Esophagus muscularis mucosa (tissue), 4 donors: ENCODE measurements at regions not wholly inside any gene's neighbourhood (a gene's known extent, or its start where the extent isn't known, plus 50 kb on each side); places are given as distances from the start of the nearest gene placed in this dataset.

Experiments used
- DNase-seq: peaks from one replicate; pipeline ENCODE4 v3.0.0-alpha.2; 2017; ENCODE audit errors: extremely low spot score
- H3K27ac ChIP-seq, 4 donors: fragments of 200-600 bp; sonication (generic); replicated peaks in 1 of 4; 1 replicate in 3 of 4; 2 replicates in 1 of 4; pipeline ENCODE4 v1.5.1; 2016 to 2019; ENCODE audit warnings: mild to moderate bottlenecking in 1 of 4
- H3K27me3 ChIP-seq, 4 donors: fragments of 200-600 bp; sonication (generic); one replicate each; pipeline versions ENCODE4 v1.5.1 to v1.6.0; 2016 to 2019
- H3K36me3 ChIP-seq, 4 donors: fragments of 200-600 bp; sonication (generic); one replicate each; pipeline ENCODE4 v1.5.1; 2016 to 2019
- H3K4me1 ChIP-seq, 4 donors: fragments of 200-600 bp; sonication (generic); one replicate each; pipeline ENCODE4 v1.5.1; 2016 to 2019
- H3K4me3 ChIP-seq, 4 donors: fragments of 200-600 bp; sonication (generic); 1 replicate in 2 of 4; 2 replicates in 2 of 4; pipeline ENCODE4 v1.5.1; 2016 to 2019; ENCODE audit warnings: mild to moderate bottlenecking in 4 of 4, moderate library complexity in 1 of 4
- H3K9me3 ChIP-seq, 4 donors: fragments of 200-600 bp; sonication (generic); 1 replicate in 3 of 4; 2 replicates in 1 of 4; pipeline ENCODE4 v1.5.1; 2016 to 2019
- CTCF ChIP-seq, 3 experiments: fragments of 200-600 bp in 2 of 3; fragments of 450-650 bp in 1 of 3; sonication (generic) in 2 of 3; IDR thresholded peaks; one replicate each; pipeline ENCODE4 v1.5.1; 2017 to 2019; ENCODE audit warnings: antibody characterized with exemption in 3 of 3, mild to moderate bottlenecking in 2 of 3, moderate library complexity in 1 of 3
- EP300 ChIP-seq: sonication (generic); formaldehyde crosslinking; IDR thresholded peaks from one replicate; pipeline ENCODE4 v1.6.1; 2017; ENCODE audit warnings: antibody characterized with exemption
- POLR2A ChIP-seq: fragments of 450-650 bp; IDR thresholded peaks from one replicate; pipeline ENCODE4 v1.6.1; 2017; ENCODE audit warnings: antibody characterized with exemption, moderate library complexity, mild to moderate bottlenecking, low read depth
- POLR2AphosphoS5 ChIP-seq, 2 donors: sonication (generic); formaldehyde crosslinking; IDR thresholded peaks; one replicate each; pipeline ENCODE4 v1.6.1; 2017; ENCODE audit warnings: antibody characterized with exemption in 2 of 2
- WGBS: methylation state at CpG from one replicate; pipeline ENCODE4 v1.1.5; 2018; 5-methylcytosine and 5-hydroxymethylcytosine counted together
- intact Hi-C: fragments of 100-400 bp; cut with DNase I; formaldehyde crosslinking; loops from one replicate; pipeline ENCODE4 v1.15.1; 2023

- Histone ChIP-seq H3K27me3 (no peaks in the 10 kb centered on the region), H3K27ac (no peak overlapping the region), H3K4me3 (no peak overlapping the region), H3K4me1 (peaks cover 18 to 34% (median 33%) of the 10 kb centered on the region in 4 donors), H3K36me3 (no peaks in the 10 kb centered on the region), H3K9me3 (no peaks in the 10 kb centered on the region)
- 95% methylated on average over 8 of the region's 8 CpGs for WGBS
- DNase-seq = no peak
- intact Hi-C loops = loop anchor here (5.0 kb wide), 2 partner anchors 63 to 242 kb away; no protein-coding TSS in a partner anchor
- TF ChIP-seq POLR2AphosphoS5 (IDR thresholded peaks at IDR 0.05) = no peak
- TF ChIP-seq POLR2A = no peak
- no peak for TF ChIP-seq CTCF (IDR thresholded peaks at IDR 0.05)
- TF ChIP-seq EP300 = no peak
These were observed 70.4 kb upstream of the IRF2BP2 start for GRCh38 chr1:234680331-234680904.

- H3K9me3 ChIP-seq = no peaks in the 10 kb centered on the region
- intact Hi-C loops = no loop called here
These were observed 66.2 kb upstream of the IRF2BP2 start for GRCh38 chr1:234676103-234676594.

GRCh38 chr1:234675572-234675971 lies 65.6 kb upstream of the IRF2BP2 start:
- Histone ChIP-seq H3K27me3 (no peaks in the 10 kb centered on the region), H3K4me3 (peak overlapping the region in 1 of 4 donors; percentile 47), H3K27ac (peak overlapping the region in 3 of 4 donors; percentile 44 to 69 (median 62)), H3K36me3 (no peaks in the 10 kb centered on the region), H3K4me1 (peaks cover 7 to 19% (median 15%) of the 10 kb centered on the region in 4 donors), H3K9me3 (no peaks in the 10 kb centered on the region)
- TF ChIP-seq POLR2AphosphoS5 (IDR thresholded peaks at IDR 0.05) (no peak), CTCF (IDR thresholded peaks at IDR 0.05) (no peak), POLR2A (no peak), EP300 (no peak)
- intact Hi-C loops = no loop called here
- WGBS = 92% methylated on average over 6 of the region's 6 CpGs
- DNase-seq = no peak

More at GRCh38 chr1:234676103-234676594, 66.2 kb upstream of the IRF2BP2 start:
- H3K4me1 ChIP-seq = peaks cover 7 to 19% (median 15%) of the 10 kb centered on the region in 4 donors
- peak overlapping the region; percentile 43 to 69 (median 53) for H3K27ac ChIP-seq
- no peaks in the 10 kb centered on the region for H3K36me3 ChIP-seq
- WGBS = 10% methylated on average over 11 of the region's 13 CpGs
- H3K4me3 ChIP-seq = peak overlapping the region; percentile 46 to 60 (median 47)
- peak; percentile 91 for DNase-seq
- no peaks in the 10 kb centered on the region for H3K27me3 ChIP-seq
- TF ChIP-seq EP300 (no peak), POLR2AphosphoS5 (IDR thresholded peaks at IDR 0.05) (peak; percentile 63 to 76), POLR2A (no peak)

- intact Hi-C loops = no loop called here
- Histone ChIP-seq H3K27ac (no peak overlapping the region), H3K27me3 (no peaks in the 10 kb centered on the region), H3K4me3 (no peak overlapping the region), H3K4me1 (peaks cover 7 to 19% (median 15%) of the 10 kb centered on the region in 4 donors), H3K9me3 (no peaks in the 10 kb centered on the region), H3K36me3 (no peaks in the 10 kb centered on the region)
- WGBS = 73% methylated on average over 3 of the region's 4 CpGs
- TF ChIP-seq CTCF (IDR thresholded peaks at IDR 0.05) (no peak), EP300 (no peak), POLR2A (no peak), POLR2AphosphoS5 (IDR thresholded peaks at IDR 0.05) (no peak)
- peak; percentile 53 for DNase-seq
These were observed 65.0 kb upstream of the IRF2BP2 start for GRCh38 chr1:234675006-234675405.

GRCh38 chr1:234674218-234674815 lies 64.3 kb upstream of the IRF2BP2 start:
- Histone ChIP-seq H3K27ac (no peak overlapping the region), H3K4me3 (no peak overlapping the region)

More at GRCh38 chr1:234674218-234674815, 64.3 kb upstream of the IRF2BP2 start:
- Histone ChIP-seq H3K36me3 (no peaks in the 10 kb centered on the region), H3K9me3 (no peaks in the 10 kb centered on the region), H3K4me1 (peaks cover 7 to 19% (median 15%) of the 10 kb centered on the region in 4 donors), H3K27me3 (no peaks in the 10 kb centered on the region)
- peak; percentile 89 for DNase-seq
- intact Hi-C loops = no loop called here
- 93% methylated on average over 4 of the region's 4 CpGs for WGBS
- TF ChIP-seq CTCF (IDR thresholded peaks at IDR 0.05) (no peak), POLR2A (no peak), POLR2AphosphoS5 (IDR thresholded peaks at IDR 0.05) (no peak), EP300 (no peak)
